ENCODE measurements at regions not wholly inside any gene's neighbourhood (a gene's known extent, or its start where the extent isn't known, plus 50 kb on each side); places are given as distances from the start of the nearest gene placed in this dataset.

DNA sequence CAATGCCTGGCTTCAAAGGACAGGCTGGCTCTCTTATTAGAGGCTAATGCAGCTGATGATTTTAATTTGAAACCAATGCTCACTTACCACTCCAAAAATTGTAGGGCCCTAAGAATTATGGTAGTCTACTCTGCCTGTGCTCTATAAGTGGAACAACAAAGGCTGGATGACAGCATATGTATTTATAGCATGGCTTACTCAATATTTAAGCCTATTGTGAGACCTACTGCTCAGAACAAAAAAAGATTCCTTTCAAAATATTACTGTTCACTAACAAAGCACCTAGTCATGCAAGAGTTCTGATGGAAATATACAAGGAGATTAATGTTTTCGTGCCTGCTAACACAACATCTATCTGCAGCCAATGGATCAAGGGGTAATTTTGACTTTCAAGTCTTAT is 73.8 kb upstream of the DUSP10 start:
- TF ChIP-seq POLR2AphosphoS5 (IDR thresholded peaks at IDR 0.05) (no peak), CTCF (IDR thresholded peaks at IDR 0.05) (no peak), EP300 (IDR thresholded peaks at IDR 0.05) (no peak), POLR2A (IDR thresholded peaks at IDR 0.05) (no peak)
- no peak overlapping the region for H3K4me3 ChIP-seq
- no peak for DNase-seq
- no peaks in the 10 kb centered on the region for H3K4me1 ChIP-seq
- ATAC-seq (ENCODE audit: low FRiP score in 2 of 2) = no peak
- H3K27me3 ChIP-seq = no peaks in the 10 kb centered on the region
- no peak overlapping the region for H3K27ac ChIP-seq
- 74 to 100% methylated on average over 1 of the region's 1 CpG for WGBS, 2 donors
- no peaks in the 10 kb centered on the region for H3K9me3 ChIP-seq
- H3K36me3 ChIP-seq = no peaks in the 10 kb centered on the region

- 47 to 69% methylated on average over 1 of the region's 1 CpG for WGBS, 2 donors
- DNase-seq (no peak), ATAC-seq (ENCODE audit: low FRiP score in 2 of 2) (no peak)
- Histone ChIP-seq H3K4me3 (no peak overlapping the region), H3K4me1 (peaks cover 0 to 10% (median 3%) of the 10 kb centered on the region in 4 donors), H3K27me3 (no peaks in the 10 kb centered on the region), H3K36me3 (no peaks in the 10 kb centered on the region), H3K27ac (no peak overlapping the region), H3K9me3 (no peaks in the 10 kb centered on the region)
- TF ChIP-seq POLR2AphosphoS5 (IDR thresholded peaks at IDR 0.05) (no peak), EP300 (IDR thresholded peaks at IDR 0.05) (no peak), CTCF (IDR thresholded peaks at IDR 0.05) (no peak), POLR2A (IDR thresholded peaks at IDR 0.05) (no peak)
Observed at GRCh38 chr1:221813887-221814286, 72.0 kb upstream of the DUSP10 start.

- no peaks in the 10 kb centered on the region for H3K9me3 ChIP-seq
- DNase-seq = no peak
- peaks cover 0 to 10% (median 3%) of the 10 kb centered on the region in 4 donors for H3K4me1 ChIP-seq
- no peaks in the 10 kb centered on the region for H3K36me3 ChIP-seq
- ATAC-seq (ENCODE audit: low FRiP score in 2 of 2) = no peak
- H3K27me3 ChIP-seq = no peaks in the 10 kb centered on the region
- no peak overlapping the region for H3K27ac ChIP-seq
- TF ChIP-seq POLR2A (IDR thresholded peaks at IDR 0.05) (no peak), EP300 (IDR thresholded peaks at IDR 0.05) (no peak), CTCF (IDR thresholded peaks at IDR 0.05) (no peak), POLR2AphosphoS5 (IDR thresholded peaks at IDR 0.05) (no peak)
- WGBS, 2 donors = 83 to 86% methylated on average over 8 of the region's 8 CpGs
- H3K4me3 ChIP-seq = no peak overlapping the region
Observed at GRCh38 chr1:221812905-221813597, 71.2 kb upstream of the DUSP10 start.

- no peak for TF ChIP-seq POLR2A (IDR thresholded peaks at IDR 0.05)
- TF ChIP-seq CTCF (IDR thresholded peaks at IDR 0.05) = no peak
- no peak for TF ChIP-seq POLR2AphosphoS5 (IDR thresholded peaks at IDR 0.05)
- no peak for TF ChIP-seq EP300 (IDR thresholded peaks at IDR 0.05)
- WGBS, 2 donors = 76 to 80% methylated on average over 2 of the region's 2 CpGs
- ATAC-seq (ENCODE audit: low FRiP score in 2 of 2) (no peak), DNase-seq (no peak)
- Histone ChIP-seq H3K36me3 (no peaks in the 10 kb centered on the region), H3K9me3 (no peaks in the 10 kb centered on the region), H3K27ac (no peak overlapping the region), H3K27me3 (no peaks in the 10 kb centered on the region), H3K4me3 (no peak overlapping the region), H3K4me1 (peaks cover 0 to 10% (median 3%) of the 10 kb centered on the region in 4 donors)
Observed at GRCh38 chr1:221812088-221812752, 70.3 kb upstream of the DUSP10 start.
